PC-3 (cell line): ENCODE measurements at regions not wholly inside any gene's neighbourhood (a gene's known extent, or its start where the extent isn't known, plus 50 kb on each side); places are given as distances from the start of the nearest gene placed in this dataset.

Source experiments
- CTCF ChIP-seq: fragments of 300-600 bp; sonication (generic); conservative IDR thresholded peaks from 2 replicates; pipeline ENCODE4 v1.5.1; 2017; ENCODE audit warnings: antibody characterized with exemption, low read depth, mild to moderate bottlenecking, low read length
- EZH2 ChIP-seq: fragments of 300-600 bp; sonication (generic); IDR thresholded peaks from one replicate; pipeline ENCODE4 v1.6.1; 2017; ENCODE audit warnings: antibody characterized with exemption, mild to moderate bottlenecking, low read length; ENCODE audit not compliant: unreplicated experiment
- EZH2phosphoT487 ChIP-seq: fragments of 300-600 bp; sonication (generic); IDR thresholded peaks from 2 replicates; pipeline ENCODE4 v1.6.1; 2018; ENCODE audit warnings: mild to moderate bottlenecking, antibody characterized with exemption, low read length, borderline replicate concordance

DNA sequence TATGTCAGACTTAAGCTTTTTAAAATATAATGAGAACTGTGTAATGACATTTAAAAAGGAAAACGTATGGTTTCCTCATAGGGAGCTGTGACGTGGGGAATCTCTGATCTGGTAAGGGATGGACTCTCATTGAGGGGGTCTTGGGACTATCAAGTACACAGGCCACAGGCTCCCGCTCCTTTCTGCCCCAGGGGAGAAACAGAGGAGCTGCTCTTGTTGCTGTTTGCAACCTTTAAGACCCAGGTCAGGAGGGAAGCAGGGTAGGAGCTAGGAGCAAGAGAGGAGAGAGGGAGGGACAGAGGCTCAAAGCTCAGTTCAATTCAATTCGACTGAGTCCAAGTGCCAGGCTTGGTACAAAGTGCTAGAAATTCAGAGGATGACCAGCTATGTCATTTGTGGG lies 185.1 kb upstream of the CSF3R start:
- TF ChIP-seq CTCF (no peak), EZH2 (no peak), EZH2phosphoT487 (no peak)
